Fibroblast of pulmonary artery (primary cell): ENCODE measurements at regions not wholly inside any gene's neighbourhood (a gene's known extent, or its start where the extent isn't known, plus 50 kb on each side); places are given as distances from the start of the nearest gene placed in this dataset.

Source experiments
- DNase-seq: peaks from one replicate; pipeline ENCODE4 v3.0.0-alpha.2; 2010; ENCODE audit warnings: low read depth
- H3K4me3 ChIP-seq: replicated peaks from 2 replicates; pipeline ENCODE4 v1.5.1; 2011; ENCODE audit warnings: low read depth, mild to moderate bottlenecking, control low read depth, low read length, moderate library complexity
- TF ChIP-seq, protein P1 (sequence below): IDR thresholded peaks from 2 replicates; pipeline ENCODE4 v1.5.1; 2011; ENCODE audit warnings: mild to moderate bottlenecking, control low read depth, low read length, inconsistent platforms; ENCODE audit errors: missing control alignments

DNA sequence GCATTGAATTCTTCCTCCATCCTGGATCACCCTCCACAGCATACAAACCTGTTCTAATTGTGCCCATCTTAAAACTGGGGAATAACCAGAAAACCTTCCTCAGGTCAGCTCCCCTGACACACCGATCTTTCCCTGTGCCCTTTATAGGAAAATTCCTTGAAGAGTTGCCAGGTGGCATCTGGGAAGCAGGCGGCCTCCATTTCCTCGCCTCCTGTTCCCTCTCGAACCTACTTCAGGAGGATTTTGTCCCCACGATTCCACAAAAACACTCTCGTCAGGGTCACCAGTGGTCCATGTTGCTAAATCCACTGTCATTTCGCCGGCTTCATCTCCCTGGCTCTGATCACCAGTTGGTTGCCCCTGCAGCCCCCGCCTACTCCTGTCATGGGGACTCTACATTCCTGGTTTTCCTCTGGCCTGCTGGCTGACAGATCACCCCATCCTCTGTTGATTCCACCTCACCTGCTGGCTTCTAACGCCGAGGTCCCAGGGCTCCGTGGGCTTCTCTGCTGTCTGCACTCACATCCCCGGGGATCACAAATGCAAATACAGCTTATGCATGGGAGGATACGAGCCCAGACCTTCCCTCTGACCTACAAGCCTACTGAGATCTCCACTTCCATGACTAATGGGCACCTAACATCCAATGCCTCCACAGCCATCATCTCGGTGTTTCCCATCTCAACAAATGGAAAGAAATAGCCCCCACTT, 92.5 kb upstream of the PRDM11 start:
- DNase-seq, result no peak
- TF ChIP-seq, protein P1, sequence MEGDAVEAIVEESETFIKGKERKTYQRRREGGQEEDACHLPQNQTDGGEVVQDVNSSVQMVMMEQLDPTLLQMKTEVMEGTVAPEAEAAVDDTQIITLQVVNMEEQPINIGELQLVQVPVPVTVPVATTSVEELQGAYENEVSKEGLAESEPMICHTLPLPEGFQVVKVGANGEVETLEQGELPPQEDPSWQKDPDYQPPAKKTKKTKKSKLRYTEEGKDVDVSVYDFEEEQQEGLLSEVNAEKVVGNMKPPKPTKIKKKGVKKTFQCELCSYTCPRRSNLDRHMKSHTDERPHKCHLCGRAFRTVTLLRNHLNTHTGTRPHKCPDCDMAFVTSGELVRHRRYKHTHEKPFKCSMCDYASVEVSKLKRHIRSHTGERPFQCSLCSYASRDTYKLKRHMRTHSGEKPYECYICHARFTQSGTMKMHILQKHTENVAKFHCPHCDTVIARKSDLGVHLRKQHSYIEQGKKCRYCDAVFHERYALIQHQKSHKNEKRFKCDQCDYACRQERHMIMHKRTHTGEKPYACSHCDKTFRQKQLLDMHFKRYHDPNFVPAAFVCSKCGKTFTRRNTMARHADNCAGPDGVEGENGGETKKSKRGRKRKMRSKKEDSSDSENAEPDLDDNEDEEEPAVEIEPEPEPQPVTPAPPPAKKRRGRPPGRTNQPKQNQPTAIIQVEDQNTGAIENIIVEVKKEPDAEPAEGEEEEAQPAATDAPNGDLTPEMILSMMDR, result no peak

DNA sequence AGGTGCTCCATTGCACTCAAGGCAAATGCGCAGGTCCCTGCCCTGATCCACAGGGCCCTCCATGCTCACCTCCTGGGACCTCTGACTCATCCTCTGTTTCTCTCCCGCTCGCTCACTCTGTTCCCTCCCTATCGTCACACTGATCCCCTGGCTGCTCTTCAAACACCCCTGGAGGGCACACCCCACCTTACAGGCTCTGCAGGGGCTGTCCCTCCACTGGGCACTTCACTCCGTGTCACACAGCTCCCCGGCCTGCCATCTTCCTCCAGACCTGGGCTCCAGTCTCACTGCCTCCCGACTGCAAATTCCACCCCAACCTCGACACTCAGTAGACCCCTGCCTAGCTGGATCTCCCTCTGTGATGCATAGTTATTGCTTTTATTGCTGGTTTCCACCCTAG, 91.5 kb upstream of the PRDM11 start:
- H3K4me3 ChIP-seq, result no peak overlapping the region
- DNase-seq, result no peak
- TF ChIP-seq, protein P1, result no peak

More for the DNA sequence above, 92.5 kb upstream of the PRDM11 start:
- H3K4me3 ChIP-seq, result no peak overlapping the region

DNA sequence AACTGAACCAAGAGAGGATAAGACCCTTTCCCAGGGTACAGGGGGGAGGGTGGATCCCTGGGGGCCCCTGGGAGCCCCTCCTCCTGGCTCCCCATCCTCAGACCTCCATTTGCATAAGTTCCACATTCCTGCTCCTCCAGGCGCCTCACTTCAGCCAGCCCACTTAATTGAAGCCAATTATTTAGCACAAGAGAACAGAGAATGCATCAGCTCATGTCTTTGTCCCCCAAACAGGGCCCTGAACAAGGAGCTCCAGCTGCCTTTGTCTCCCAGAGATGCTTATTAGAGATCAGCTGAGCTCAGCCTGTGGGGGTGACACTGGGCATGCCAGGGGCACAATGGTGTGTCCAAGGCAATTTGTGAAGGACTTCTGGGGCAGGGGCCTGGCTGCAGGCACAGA, 89.9 kb upstream of the PRDM11 start:
- TF ChIP-seq, protein P1, result no peak
- no peak for DNase-seq
- H3K4me3 ChIP-seq, result no peak overlapping the region

DNA sequence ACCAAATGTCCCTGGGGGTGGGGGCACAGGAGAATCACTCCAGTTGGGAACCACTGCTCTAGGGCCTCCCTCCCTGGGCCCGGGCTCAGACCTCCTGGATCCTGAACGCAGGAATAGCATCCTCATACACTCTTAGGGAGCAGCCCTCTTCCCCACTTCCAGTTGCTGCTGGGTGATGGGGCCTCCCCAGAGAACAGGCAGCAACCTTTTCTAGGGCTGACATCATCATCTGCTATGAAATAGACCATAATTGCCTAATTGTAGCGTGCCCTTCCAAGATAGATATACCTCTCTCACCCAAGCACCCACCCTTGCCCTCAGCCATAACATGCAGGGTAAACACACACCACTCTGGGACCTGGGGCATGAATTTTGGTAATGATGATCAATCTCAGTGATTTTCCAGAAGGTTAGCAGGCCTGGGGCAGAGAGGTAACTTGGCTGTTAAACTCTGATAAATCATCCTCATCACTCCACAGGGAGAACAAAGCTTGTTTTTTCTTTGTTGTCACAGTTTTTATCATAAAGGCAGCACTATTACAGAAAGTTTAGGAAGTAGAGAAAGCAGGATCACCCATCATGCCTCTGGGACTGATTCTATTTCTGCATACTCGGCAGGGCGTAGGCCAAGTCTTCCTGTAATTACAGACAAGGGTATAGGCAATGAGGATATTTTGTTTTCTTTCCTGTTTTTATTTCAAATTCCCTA, 88.3 kb upstream of the PRDM11 start:
- DNase-seq, result no peak
- H3K4me3 ChIP-seq, result no peak overlapping the region

DNA sequence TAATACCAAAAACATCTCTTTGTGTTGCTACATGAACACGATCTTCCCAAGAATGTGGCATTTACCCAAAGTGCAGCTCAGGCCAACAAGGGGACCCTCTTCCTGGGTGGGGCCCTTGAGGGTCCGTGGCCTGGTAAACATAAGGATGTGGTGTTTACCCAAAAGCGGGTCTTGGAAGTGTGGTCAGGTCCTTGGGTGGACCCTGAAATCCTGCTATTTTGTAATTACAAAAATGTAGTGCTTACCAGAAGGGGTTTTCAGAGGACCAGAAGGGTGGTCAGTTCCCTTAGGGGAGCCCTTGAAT, 87.8 kb upstream of the PRDM11 start:
- no peak for DNase-seq
- TF ChIP-seq, protein P1, result no peak

More for the DNA sequence above, 88.3 kb upstream of the PRDM11 start:
- TF ChIP-seq, protein P1, result no peak

DNA sequence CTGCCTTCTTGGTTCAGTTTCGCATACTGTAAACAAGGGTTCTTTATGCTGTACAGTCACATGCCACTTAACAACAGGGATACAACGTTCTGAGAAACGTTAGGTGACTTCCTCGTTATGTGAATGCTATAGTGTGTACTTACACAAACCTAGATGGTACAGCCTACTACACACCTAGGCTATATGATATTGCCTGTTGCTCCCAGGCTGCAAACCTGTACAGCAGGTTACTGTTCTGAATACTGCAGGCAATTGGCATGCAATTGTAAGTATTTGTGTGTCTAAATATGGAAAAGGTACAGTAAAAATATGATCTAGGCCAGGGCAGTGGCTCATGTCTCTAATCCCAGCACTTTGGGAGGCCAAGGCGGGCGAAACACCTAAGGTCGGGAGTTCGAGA, 85.7 kb upstream of the PRDM11 start:
- TF ChIP-seq, protein P1, result no peak
- no peak for DNase-seq
- H3K4me3 ChIP-seq, result no peak overlapping the region

More for the DNA sequence above, 87.8 kb upstream of the PRDM11 start:
- H3K4me3 ChIP-seq, result no peak overlapping the region
